Chondrocyte (in vitro differentiated cells): ENCODE measurements at regions not wholly inside any gene's neighbourhood (a gene's known extent, or its start where the extent isn't known, plus 50 kb on each side); places are given as distances from the start of the nearest gene placed in this dataset.

Experiments used
- DNase-seq: peaks from one replicate; pipeline ENCODE4 v3.0.0; 2021; ENCODE audit warnings: mixed read lengths, low spot score
- H3K27ac Mint-ChIP-seq: one replicate; pipeline ENCODE4 v1.8.0; 2021; ENCODE audit warnings: mild to moderate bottlenecking, moderate library complexity, mixed read lengths; ENCODE audit not compliant: unreplicated experiment
- H3K27me3 Mint-ChIP-seq: 2 replicates; pipeline ENCODE4 v1.8.0; 2021; ENCODE audit warnings: low read depth, mixed read lengths
- H3K36me3 Mint-ChIP-seq: 2 replicates; pipeline ENCODE4 v1.8.0; 2021; ENCODE audit warnings: low read depth, mixed read lengths
- H3K4me1 Mint-ChIP-seq: 2 replicates; pipeline ENCODE4 v1.8.0; 2021; ENCODE audit warnings: low read depth, mild to moderate bottlenecking, mixed read lengths
- H3K4me3 Mint-ChIP-seq: one replicate; pipeline ENCODE4 v1.8.0; 2021; ENCODE audit warnings: mild to moderate bottlenecking, moderate library complexity, mixed read lengths; ENCODE audit not compliant: unreplicated experiment
- H3K9me3 Mint-ChIP-seq: 2 replicates; pipeline ENCODE4 v1.8.0; 2021; ENCODE audit warnings: low read depth, mixed read lengths
- CTCF ChIP-seq: fragments of 200-600 bp; sonication (generic); IDR thresholded peaks from 2 replicates; pipeline ENCODE4 v1.5.0; 2021; ENCODE audit warnings: antibody characterized with exemption, mild to moderate bottlenecking, moderate library complexity

GRCh38 chr15:87523516-87523915, 733.0 kb downstream of the NTRK3 start:
- no peak for DNase-seq
- no peak overlapping the region for H3K27ac Mint-ChIP-seq
- H3K4me1 Mint-ChIP-seq: no peaks in the 10 kb centered on the region
- H3K9me3 Mint-ChIP-seq: peaks cover 25% of the 10 kb centered on the region
- TF ChIP-seq CTCF: no peak
- H3K4me3 Mint-ChIP-seq: no peak overlapping the region
- H3K36me3 Mint-ChIP-seq: no peaks in the 10 kb centered on the region
- no peaks in the 10 kb centered on the region for H3K27me3 Mint-ChIP-seq

- no peak for TF ChIP-seq CTCF
- Mint-ChIP-seq H3K27ac (no peak overlapping the region), H3K9me3 (peaks cover 25% of the 10 kb centered on the region), H3K4me1 (no peaks in the 10 kb centered on the region), H3K36me3 (no peaks in the 10 kb centered on the region), H3K27me3 (no peaks in the 10 kb centered on the region), H3K4me3 (no peak overlapping the region)
- DNase-seq: no peak
Measured at GRCh38 chr15:87522997-87523396, 733.5 kb downstream of the NTRK3 start.

- Mint-ChIP-seq H3K27me3 (no peaks in the 10 kb centered on the region), H3K4me3 (no peak overlapping the region), H3K9me3 (peaks cover 9% of the 10 kb centered on the region), H3K36me3 (no peaks in the 10 kb centered on the region), H3K27ac (no peak overlapping the region), H3K4me1 (no peaks in the 10 kb centered on the region)
- no peak for TF ChIP-seq CTCF
- DNase-seq: no peak
Measured at GRCh38 chr15:87518957-87519356, 737.6 kb downstream of the NTRK3 start.

- no peak for TF ChIP-seq CTCF
- H3K4me3 Mint-ChIP-seq: no peak overlapping the region
- no peaks in the 10 kb centered on the region for H3K36me3 Mint-ChIP-seq
- no peaks in the 10 kb centered on the region for H3K4me1 Mint-ChIP-seq
- DNase-seq: no peak
- peaks cover 9% of the 10 kb centered on the region for H3K9me3 Mint-ChIP-seq
- no peaks in the 10 kb centered on the region for H3K27me3 Mint-ChIP-seq
- no peak overlapping the region for H3K27ac Mint-ChIP-seq
Measured at GRCh38 chr15:87508086-87508485, 748.5 kb downstream of the NTRK3 start.

GRCh38 chr15:87502173-87502572, 754.4 kb downstream of the NTRK3 start:
- Mint-ChIP-seq H3K27me3 (no peaks in the 10 kb centered on the region), H3K4me3 (no peak overlapping the region), H3K9me3 (no peaks in the 10 kb centered on the region), H3K36me3 (no peaks in the 10 kb centered on the region), H3K27ac (no peak overlapping the region), H3K4me1 (no peaks in the 10 kb centered on the region)
- DNase-seq: no peak
- TF ChIP-seq CTCF: no peak
